Naive thymus-derived CD8-positive, alpha-beta T cell (primary cell): ENCODE measurements at regions not wholly inside any gene's neighbourhood (a gene's known extent, or its start where the extent isn't known, plus 50 kb on each side); places are given as distances from the start of the nearest gene placed in this dataset.

Experiments
- ATAC-seq, 2 donors: fragments of 150-1000 bp; cut with Tn5 transposase in 1 of 2; sonication (Bioruptor Pico), chemical (Tn5 transposase) in 1 of 2; 1 replicate in 1 of 2; 2 replicates in 1 of 2; pipeline ENCODE4 v1.10.0; 2021; ENCODE audit warnings: mild to moderate bottlenecking in 2 of 2, moderate library complexity in 2 of 2
- POLR2A ChIA-PET: fragments of 350-600 bp; sonication (Branson Sonifier 250); formaldehyde crosslinking; loops from one replicate; lab custom pipeline; 2021; ENCODE audit warnings: antibody characterized with exemption; lab: Charles Lee
- DNase-seq, 10 donors: peaks; one replicate each; pipeline versions ENCODE4 v3.0.0 to v3.0.0-alpha.2; 2020 to 2022
- H3K27ac Mint-ChIP-seq, 10 donors: one replicate each; pipeline ENCODE4 v1.8.0; 2020 to 2022; ENCODE audit warnings: mild to moderate bottlenecking in 10 of 10, mixed read lengths in 10 of 10, moderate library complexity in 4 of 10, inconsistent platforms in 1 of 10
- H3K27me3 Mint-ChIP-seq, 5 donors: one replicate each; pipeline ENCODE4 v1.8.0; 2021 to 2022; ENCODE audit warnings: mixed read lengths in 5 of 5
- H3K36me3 Mint-ChIP-seq, 3 donors: one replicate each; pipeline ENCODE4 v1.8.0; 2020 to 2022; ENCODE audit warnings: mixed read lengths in 3 of 3, mild to moderate bottlenecking in 2 of 3, inconsistent platforms in 1 of 3
- H3K4me1 Mint-ChIP-seq, 4 donors: one replicate each; pipeline ENCODE4 v1.8.0; 2021 to 2022; ENCODE audit warnings: mixed read lengths in 4 of 4
- H3K4me3 Mint-ChIP-seq, 10 donors: one replicate each; pipeline ENCODE4 v1.8.0; 2020 to 2022; ENCODE audit warnings: mild to moderate bottlenecking in 10 of 10, mixed read lengths in 10 of 10, moderate library complexity in 6 of 10, inconsistent platforms in 1 of 10
- H3K9me3 Mint-ChIP-seq, 9 donors: one replicate each; pipeline ENCODE4 v1.8.0; 2020 to 2022; ENCODE audit warnings: mixed read lengths in 9 of 9, mild to moderate bottlenecking in 3 of 9, inconsistent platforms in 1 of 9, moderate library complexity in 1 of 9

DNA sequence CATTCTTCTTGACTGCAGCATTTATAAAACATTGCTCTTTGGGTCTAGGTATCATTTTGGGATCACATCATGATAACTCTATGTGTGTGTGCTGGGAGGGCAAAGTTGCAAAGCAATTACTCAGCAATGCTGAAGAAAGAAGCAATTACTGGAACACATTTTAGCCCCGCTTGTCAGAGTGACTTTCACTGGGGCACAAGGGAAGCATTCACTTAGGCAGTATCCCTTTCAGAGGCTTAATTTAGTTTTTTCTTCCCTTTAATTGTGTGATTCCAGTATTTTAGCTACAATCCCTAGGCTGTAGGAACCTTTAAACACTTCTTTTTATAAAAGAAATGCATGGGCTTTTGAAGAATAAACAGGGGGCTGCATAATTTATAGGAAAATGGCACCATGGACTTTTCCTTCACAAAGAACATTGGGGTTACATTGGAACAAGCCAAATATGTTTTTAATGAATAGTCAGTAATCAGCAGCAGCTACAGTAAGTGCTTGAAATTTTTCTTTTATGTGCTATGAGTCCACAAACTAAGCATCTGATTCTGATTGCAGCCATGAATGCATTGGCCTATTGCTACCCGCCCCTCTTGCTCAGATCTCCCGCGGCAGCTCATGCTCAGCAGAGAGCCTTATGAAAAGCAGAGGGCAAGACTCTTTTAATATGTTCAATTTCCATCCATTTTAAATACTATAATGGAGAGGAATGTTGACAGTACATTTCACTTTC lies 51.2 kb upstream of the NXPH1 start:
- H3K27ac Mint-ChIP-seq = no peak overlapping the region
- no peaks in the 10 kb centered on the region for H3K36me3 Mint-ChIP-seq
- H3K27me3 Mint-ChIP-seq = peaks cover 8 to 16% (median 12%) of the 10 kb centered on the region in 5 donors
- H3K9me3 Mint-ChIP-seq = peaks cover 0 to 2% (median 0%) of the 10 kb centered on the region in 9 donors
- H3K4me3 Mint-ChIP-seq = no peak overlapping the region
- POLR2A ChIA-PET = no interaction called here
- DNase-seq (no peak), ATAC-seq (no peak)
- H3K4me1 Mint-ChIP-seq = no peaks in the 10 kb centered on the region
